ENCODE measurements at regions not wholly inside any gene's neighbourhood (a gene's known extent, or its start where the extent isn't known, plus 50 kb on each side); places are given as distances from the start of the nearest gene placed in this dataset.

DNA sequence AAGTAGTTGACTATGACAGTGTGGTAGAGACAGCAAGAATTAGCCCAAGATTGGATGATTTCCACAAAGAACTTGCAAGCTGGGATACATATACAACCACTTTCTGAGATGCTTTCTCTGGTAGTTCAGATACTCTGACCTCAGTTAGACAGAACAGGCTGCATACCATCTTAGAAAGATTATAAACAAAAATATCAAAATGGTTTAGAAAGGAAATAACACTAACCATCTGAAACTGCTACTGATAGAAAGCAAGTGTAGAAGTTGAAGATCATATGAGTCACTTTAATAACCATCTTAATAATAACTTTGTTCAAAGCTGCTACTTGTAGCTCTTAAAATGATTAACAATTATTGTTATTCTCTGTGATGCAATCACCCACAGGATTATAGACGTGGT lies 255.4 kb upstream of the TTC29 start:
- TF ChIP-seq EP300 (IDR thresholded peaks at IDR 0.05) (no peak), POLR2AphosphoS5 (IDR thresholded peaks at IDR 0.05) (no peak), POLR2A (IDR thresholded peaks at IDR 0.05) (no peak)
- TF ChIP-seq, protein P1, sequence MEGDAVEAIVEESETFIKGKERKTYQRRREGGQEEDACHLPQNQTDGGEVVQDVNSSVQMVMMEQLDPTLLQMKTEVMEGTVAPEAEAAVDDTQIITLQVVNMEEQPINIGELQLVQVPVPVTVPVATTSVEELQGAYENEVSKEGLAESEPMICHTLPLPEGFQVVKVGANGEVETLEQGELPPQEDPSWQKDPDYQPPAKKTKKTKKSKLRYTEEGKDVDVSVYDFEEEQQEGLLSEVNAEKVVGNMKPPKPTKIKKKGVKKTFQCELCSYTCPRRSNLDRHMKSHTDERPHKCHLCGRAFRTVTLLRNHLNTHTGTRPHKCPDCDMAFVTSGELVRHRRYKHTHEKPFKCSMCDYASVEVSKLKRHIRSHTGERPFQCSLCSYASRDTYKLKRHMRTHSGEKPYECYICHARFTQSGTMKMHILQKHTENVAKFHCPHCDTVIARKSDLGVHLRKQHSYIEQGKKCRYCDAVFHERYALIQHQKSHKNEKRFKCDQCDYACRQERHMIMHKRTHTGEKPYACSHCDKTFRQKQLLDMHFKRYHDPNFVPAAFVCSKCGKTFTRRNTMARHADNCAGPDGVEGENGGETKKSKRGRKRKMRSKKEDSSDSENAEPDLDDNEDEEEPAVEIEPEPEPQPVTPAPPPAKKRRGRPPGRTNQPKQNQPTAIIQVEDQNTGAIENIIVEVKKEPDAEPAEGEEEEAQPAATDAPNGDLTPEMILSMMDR (IDR thresholded peaks at IDR 0.05), result no peak
- 51 to 69% (median 62%) methylated on average over 1 of the region's 1 CpG for WGBS, 5 donors
- no peaks in the 10 kb centered on the region for H3K36me3 ChIP-seq
- intact Hi-C loops (cut with DNase I; ENCODE audit: low total_unique reads), result no loop called here
- H3K27me3 ChIP-seq, result no peaks in the 10 kb centered on the region
- no peak overlapping the region for H3K27ac ChIP-seq
- no peak overlapping the region for H3K4me3 ChIP-seq
- peaks cover 0 to 18% (median 11%) of the 10 kb centered on the region in 4 donors for H3K4me1 ChIP-seq
- H3K9me3 ChIP-seq, result no peaks in the 10 kb centered on the region
- no peak for DNase-seq

DNA sequence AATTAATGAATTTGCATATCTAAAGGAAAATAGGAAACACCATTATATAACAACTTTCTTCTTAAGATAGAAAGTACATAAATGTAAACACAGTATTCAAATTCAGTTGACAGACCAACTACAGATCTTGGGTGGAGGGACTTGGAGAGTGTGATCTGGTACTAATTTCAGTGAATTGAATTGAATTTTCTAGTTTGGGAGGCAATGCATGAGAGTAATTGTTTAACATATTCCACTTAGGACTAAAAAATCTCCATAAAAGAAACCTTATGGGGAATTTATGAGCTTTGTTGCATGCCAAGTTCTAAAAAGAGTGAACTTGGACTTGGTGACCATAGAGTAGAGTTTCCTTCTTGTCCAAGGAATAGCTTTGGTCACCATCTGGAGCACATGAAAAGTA lies 261.1 kb upstream of the TTC29 start:
- no peak overlapping the region for H3K4me3 ChIP-seq
- no peaks in the 10 kb centered on the region for H3K27me3 ChIP-seq
- H3K27ac ChIP-seq, result no peak overlapping the region
- intact Hi-C loops (cut with DNase I; ENCODE audit: low total_unique reads), result no loop called here
- no peaks in the 10 kb centered on the region for H3K9me3 ChIP-seq
- H3K4me1 ChIP-seq, result no peaks in the 10 kb centered on the region
- H3K36me3 ChIP-seq, result no peaks in the 10 kb centered on the region
- no peak for TF ChIP-seq POLR2AphosphoS5 (IDR thresholded peaks at IDR 0.05)
- no peak for TF ChIP-seq POLR2A (IDR thresholded peaks at IDR 0.05)
- no peak for TF ChIP-seq EP300 (IDR thresholded peaks at IDR 0.05)
- TF ChIP-seq, protein P1 (IDR thresholded peaks at IDR 0.05), result no peak
- no peak for DNase-seq

- intact Hi-C loops (cut with DNase I; ENCODE audit: low total_unique reads), result no loop called here
- 82 to 93% (median 87%) methylated on average over 1 of the region's 1 CpG for whole genome bisulfite sequencing, 5 donors
- Histone ChIP-seq H3K9me3 (no peaks in the 10 kb centered on the region), H3K27ac (no peak overlapping the region), H3K4me1 (no peaks in the 10 kb centered on the region), H3K36me3 (no peaks in the 10 kb centered on the region), H3K27me3 (no peaks in the 10 kb centered on the region), H3K4me3 (no peak overlapping the region)
- no peak for DNase-seq
- no peak for TF ChIP-seq POLR2A (IDR thresholded peaks at IDR 0.05)
- TF ChIP-seq, protein P1 (IDR thresholded peaks at IDR 0.05), result no peak
- TF ChIP-seq POLR2AphosphoS5 (IDR thresholded peaks at IDR 0.05), result no peak
- TF ChIP-seq EP300 (IDR thresholded peaks at IDR 0.05), result no peak
Measured at GRCh38 chr4:147207911-147208310, 262.2 kb upstream of the TTC29 start.

- H3K4me3 ChIP-seq, result no peak overlapping the region
- intact Hi-C loops (cut with DNase I; ENCODE audit: low total_unique reads), result no loop called here
- no peaks in the 10 kb centered on the region for H3K27me3 ChIP-seq
- no peak for TF ChIP-seq EP300 (IDR thresholded peaks at IDR 0.05)
- TF ChIP-seq POLR2A (IDR thresholded peaks at IDR 0.05), result no peak
- TF ChIP-seq POLR2AphosphoS5 (IDR thresholded peaks at IDR 0.05), result no peak
- H3K36me3 ChIP-seq, result no peaks in the 10 kb centered on the region
- H3K27ac ChIP-seq, result no peak overlapping the region
- no peaks in the 10 kb centered on the region for H3K4me1 ChIP-seq
- H3K9me3 ChIP-seq, result no peaks in the 10 kb centered on the region
- no peak for DNase-seq
Measured at GRCh38 chr4:147217655-147218054, 263.2 kb upstream of the EDNRA start.

DNA sequence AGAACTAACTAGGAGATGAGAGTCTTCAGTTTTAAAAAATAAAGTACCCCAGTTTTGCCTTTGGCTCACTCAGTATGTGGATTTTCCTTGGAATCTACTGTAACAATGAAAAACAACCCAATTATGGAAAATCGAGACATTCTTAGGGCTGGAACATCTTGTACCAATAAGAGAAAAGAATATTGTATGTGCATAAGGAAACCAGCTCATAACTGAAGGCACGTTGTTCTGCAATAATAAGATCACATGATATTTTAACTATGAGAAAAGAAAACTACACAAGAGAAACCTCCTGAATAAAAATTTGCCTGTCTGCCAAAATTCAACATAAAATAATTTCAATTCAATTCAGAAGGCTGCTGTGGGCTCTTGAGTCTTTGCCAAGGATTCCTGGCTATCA lies 261.8 kb upstream of the EDNRA start:
- no peak overlapping the region for H3K4me3 ChIP-seq
- H3K36me3 ChIP-seq, result no peaks in the 10 kb centered on the region
- no peaks in the 10 kb centered on the region for H3K9me3 ChIP-seq
- intact Hi-C loops (cut with DNase I; ENCODE audit: low total_unique reads), result no loop called here
- H3K27me3 ChIP-seq, result no peaks in the 10 kb centered on the region
- 72 to 81% (median 76%) methylated on average over 2 of the region's 2 CpGs for WGBS, 5 donors
- DNase-seq, result no peak
- TF ChIP-seq POLR2A (IDR thresholded peaks at IDR 0.05) (no peak), EP300 (IDR thresholded peaks at IDR 0.05) (no peak), POLR2AphosphoS5 (IDR thresholded peaks at IDR 0.05) (no peak)
- TF ChIP-seq, protein P1 (IDR thresholded peaks at IDR 0.05), result no peak
- no peak overlapping the region for H3K27ac ChIP-seq
- no peaks in the 10 kb centered on the region for H3K4me1 ChIP-seq
